ENCODE measurements at regions not wholly inside any gene's neighbourhood (a gene's known extent, or its start where the extent isn't known, plus 50 kb on each side); places are given as distances from the start of the nearest gene placed in this dataset.

DNA sequence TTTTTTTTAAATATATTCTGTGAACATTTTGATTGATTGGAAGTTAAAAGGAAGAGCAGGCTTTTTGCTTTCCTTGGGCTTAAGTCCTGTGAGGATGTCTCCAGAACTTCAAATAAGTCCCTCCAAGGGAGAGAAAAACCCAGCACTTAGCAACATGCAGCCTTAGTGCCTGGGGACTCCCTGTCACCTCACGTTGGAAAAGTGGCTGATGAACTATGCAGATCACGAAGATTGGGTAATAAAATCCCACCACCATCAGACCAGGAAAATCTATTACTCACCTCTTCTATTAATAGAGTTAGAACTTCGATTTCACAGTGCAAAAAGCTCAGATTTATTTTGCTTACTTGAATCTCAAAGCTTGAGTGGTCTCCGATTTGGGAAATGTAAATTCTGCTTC lies 507.0 kb downstream of the MAT2B start:
- no peaks in the 10 kb centered on the region for H3K36me3 Mint-ChIP-seq
- no peaks in the 10 kb centered on the region for H3K27me3 Mint-ChIP-seq
- no peak overlapping the region for H3K27ac Mint-ChIP-seq
- H3K9me3 Mint-ChIP-seq, result no peaks in the 10 kb centered on the region
- H3K4me1 Mint-ChIP-seq, result peaks cover 7 to 11% (median 8%) of the 10 kb centered on the region in 3 donors
- peak overlapping the region in 1 of 4 donors; percentile 75 for H3K4me3 Mint-ChIP-seq

DNA sequence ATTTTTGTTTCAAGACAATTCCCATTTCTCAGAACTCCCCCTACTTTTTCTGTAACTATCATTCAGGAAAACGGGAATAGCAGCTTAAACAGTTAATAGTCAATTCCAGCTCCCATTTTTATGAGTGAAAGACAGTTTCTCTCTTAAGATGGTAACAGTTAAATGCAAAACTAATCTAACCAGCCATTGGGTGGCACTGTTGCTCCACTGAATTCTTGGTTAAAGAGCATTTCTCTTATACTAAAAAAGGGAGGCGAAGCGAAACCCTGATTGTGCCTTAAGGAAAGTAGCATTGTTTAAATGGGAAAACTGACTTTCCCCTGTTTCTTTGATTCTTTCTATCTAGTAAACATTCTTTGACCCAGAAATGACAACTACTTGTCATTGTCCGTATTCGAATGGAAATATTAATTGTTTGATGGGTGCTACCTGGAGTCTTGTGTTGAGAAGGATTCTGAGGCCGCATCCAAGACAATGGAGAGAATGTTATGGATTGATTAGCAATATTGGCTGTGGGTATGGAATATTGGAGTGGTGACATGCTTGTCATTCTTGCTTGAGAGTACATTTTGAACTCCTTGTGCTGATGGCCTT lies 507.8 kb downstream of the MAT2B start:
- H3K27me3 Mint-ChIP-seq, result no peaks in the 10 kb centered on the region
- peaks cover 7 to 11% (median 8%) of the 10 kb centered on the region in 3 donors for H3K4me1 Mint-ChIP-seq
- H3K27ac Mint-ChIP-seq, result no peak overlapping the region
- no peak overlapping the region for H3K4me3 Mint-ChIP-seq
- H3K36me3 Mint-ChIP-seq, result no peaks in the 10 kb centered on the region
- H3K9me3 Mint-ChIP-seq, result no peaks in the 10 kb centered on the region

DNA sequence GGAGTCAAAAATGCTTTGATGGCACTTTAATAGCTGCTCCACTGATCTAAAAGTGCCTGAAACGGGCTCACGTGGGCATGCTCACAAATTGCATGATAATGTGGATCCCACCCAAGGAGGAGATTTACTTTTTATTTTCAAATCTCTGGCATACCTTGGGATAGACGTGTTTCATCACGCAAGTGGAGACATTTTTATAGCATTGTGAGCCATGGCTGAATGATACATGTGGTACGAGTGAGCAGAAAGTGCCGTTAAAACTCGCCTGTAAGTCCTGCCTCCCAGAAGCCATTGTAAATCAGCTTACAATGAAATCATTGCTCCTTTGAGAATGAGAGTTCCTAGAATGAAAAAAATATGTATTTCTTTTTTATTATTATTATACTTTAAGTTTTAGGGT lies 514.7 kb downstream of the MAT2B start:
- H3K4me3 Mint-ChIP-seq, result no peak overlapping the region
- H3K27ac Mint-ChIP-seq, result no peak overlapping the region
- no peaks in the 10 kb centered on the region for H3K9me3 Mint-ChIP-seq
- no peaks in the 10 kb centered on the region for H3K27me3 Mint-ChIP-seq
- H3K36me3 Mint-ChIP-seq, result peaks cover 1% of the 10 kb centered on the region
- peaks cover 0 to 2% (median 0%) of the 10 kb centered on the region in 3 donors for H3K4me1 Mint-ChIP-seq

DNA sequence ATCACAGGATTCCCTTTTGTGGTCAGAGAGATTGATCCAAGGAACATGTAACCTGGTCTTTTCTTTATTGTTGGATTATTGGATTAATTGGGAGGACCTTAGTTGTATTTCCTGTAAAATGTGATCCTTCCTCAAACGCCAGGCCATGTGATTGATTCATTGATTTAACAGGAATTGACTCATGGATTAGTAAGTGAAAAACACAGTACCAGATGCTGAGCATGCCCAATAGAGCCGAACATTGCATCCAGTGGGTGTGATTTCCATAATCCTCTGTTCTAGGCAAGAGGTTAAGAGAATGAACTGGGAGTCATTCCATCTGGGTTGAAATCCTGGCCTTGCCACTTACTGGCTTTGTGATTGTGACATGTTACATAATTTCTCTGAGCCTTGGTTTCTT lies 522.3 kb downstream of the MAT2B start:
- Mint-ChIP-seq H3K4me1 (peaks cover 0 to 2% (median 0%) of the 10 kb centered on the region in 3 donors), H3K4me3 (no peak overlapping the region), H3K27me3 (peaks cover 1% of the 10 kb centered on the region), H3K9me3 (no peaks in the 10 kb centered on the region), H3K27ac (no peak overlapping the region), H3K36me3 (no peaks in the 10 kb centered on the region)

DNA sequence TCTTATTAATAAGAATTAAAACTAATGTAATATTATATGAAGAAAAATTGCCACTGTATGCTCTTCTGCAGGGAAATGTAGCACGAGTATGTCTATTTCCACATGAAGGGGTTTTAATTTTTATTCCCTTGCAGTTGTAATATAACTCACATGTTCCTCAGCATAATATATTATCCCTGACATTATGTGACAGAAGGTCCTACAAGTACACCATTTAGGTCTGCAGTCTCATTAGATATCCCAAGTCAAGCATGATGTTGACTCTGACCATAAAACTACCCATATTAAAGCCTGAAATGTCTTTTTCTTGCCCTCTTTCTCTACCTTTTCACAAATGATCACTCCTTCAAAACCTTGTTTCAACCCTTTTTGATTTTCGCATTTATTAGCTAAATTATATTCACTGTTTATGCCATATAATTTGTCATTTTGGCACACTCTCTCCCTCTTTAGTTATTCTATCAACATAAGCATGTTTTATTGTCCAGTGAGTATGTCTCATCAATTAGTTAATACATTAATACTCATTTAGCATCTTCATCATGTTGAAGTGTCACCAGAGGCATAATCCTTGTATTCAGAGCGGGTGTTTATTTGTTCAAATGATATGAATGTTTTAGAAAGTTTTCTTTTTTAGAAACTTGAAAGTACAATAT lies 532.8 kb downstream of the MAT2B start:
- Mint-ChIP-seq H3K27me3 (peaks cover 3% of the 10 kb centered on the region), H3K4me3 (no peak overlapping the region), H3K9me3 (no peaks in the 10 kb centered on the region), H3K27ac (no peak overlapping the region), H3K36me3 (no peaks in the 10 kb centered on the region), H3K4me1 (peaks cover 0 to 3% (median 2%) of the 10 kb centered on the region in 3 donors)

DNA sequence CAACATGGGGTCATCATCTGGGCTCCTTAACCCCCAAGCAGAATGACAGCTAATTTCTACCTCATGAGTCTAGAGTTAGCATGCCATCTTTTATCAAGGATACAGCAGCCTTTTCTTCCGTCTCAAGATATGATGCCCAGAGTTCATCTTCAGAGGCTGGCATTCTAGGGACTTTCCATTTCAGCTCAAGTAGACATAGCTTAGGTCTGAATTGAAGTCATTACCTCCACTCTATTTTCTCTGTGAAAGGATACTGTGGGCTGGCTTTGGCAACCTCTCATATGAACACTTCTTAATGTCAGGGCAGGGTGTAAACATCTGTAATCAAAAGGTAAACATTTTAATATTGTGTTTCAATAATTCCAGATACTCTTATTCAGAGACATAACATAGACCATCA lies 535.7 kb downstream of the MAT2B start:
- Mint-ChIP-seq H3K27ac (no peak overlapping the region), H3K4me1 (peaks cover 0 to 2% (median 2%) of the 10 kb centered on the region in 3 donors), H3K36me3 (peaks cover 2% of the 10 kb centered on the region), H3K27me3 (peaks cover 2% of the 10 kb centered on the region), H3K4me3 (no peak overlapping the region), H3K9me3 (peaks cover 0 to 2% (median 0%) of the 10 kb centered on the region in 3 donors)

DNA sequence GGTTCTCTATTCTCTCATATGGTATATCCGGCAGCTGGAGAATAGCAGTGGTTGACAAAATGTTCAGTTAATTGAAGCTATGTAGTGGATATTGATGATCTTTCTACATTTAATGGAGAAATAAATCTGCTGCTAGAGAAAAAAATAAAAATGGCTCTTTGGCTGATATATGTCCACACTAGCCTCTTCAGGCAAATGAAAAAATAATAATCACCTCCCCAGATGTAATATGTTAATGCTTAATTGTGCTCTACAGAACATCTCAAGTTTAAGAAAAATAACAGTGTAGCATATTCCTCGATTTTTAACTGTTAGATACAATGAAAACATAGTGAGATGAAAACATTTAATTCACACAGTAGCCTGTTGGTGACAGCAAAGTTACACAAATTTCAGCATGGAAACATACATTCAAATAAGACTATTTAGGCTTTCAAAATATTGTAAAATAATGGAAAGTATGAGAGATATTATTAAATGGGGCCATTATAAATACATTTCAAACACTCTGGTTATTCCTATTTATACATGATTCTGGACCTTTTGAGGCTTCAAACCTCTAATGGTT lies 543.0 kb downstream of the MAT2B start:
- H3K4me3 Mint-ChIP-seq, result no peak overlapping the region

DNA sequence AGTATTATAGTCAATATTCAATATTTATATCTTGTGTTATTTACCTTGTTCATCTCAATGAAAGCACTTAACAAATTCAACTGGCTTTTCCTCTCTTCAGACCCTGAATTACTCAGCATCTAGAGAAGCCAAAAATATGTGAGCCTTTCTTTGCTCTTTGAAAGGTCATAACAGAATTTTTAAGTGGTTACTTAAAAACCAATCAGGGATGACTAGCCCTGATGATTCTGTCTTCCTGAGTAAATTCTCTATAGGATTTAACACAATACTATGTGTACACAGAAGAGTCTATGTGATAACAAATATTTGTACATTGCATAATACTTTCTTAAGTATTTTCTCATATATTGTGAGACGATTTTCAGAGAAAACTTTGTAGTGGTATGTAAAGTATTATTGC lies 546.3 kb downstream of the MAT2B start:
- no peaks in the 10 kb centered on the region for H3K36me3 Mint-ChIP-seq
- H3K4me3 Mint-ChIP-seq, result no peak overlapping the region
- no peaks in the 10 kb centered on the region for H3K4me1 Mint-ChIP-seq
- H3K9me3 Mint-ChIP-seq, result peaks cover 0 to 2% (median 0%) of the 10 kb centered on the region in 3 donors
- no peak overlapping the region for H3K27ac Mint-ChIP-seq
- H3K27me3 Mint-ChIP-seq, result no peaks in the 10 kb centered on the region

More for the DNA sequence above, 543.0 kb downstream of the MAT2B start:
- Mint-ChIP-seq H3K4me1 (no peaks in the 10 kb centered on the region), H3K27ac (no peak overlapping the region), H3K9me3 (peaks cover 0 to 5% (median 0%) of the 10 kb centered on the region in 3 donors), H3K36me3 (peaks cover 2% of the 10 kb centered on the region), H3K27me3 (no peaks in the 10 kb centered on the region)

DNA sequence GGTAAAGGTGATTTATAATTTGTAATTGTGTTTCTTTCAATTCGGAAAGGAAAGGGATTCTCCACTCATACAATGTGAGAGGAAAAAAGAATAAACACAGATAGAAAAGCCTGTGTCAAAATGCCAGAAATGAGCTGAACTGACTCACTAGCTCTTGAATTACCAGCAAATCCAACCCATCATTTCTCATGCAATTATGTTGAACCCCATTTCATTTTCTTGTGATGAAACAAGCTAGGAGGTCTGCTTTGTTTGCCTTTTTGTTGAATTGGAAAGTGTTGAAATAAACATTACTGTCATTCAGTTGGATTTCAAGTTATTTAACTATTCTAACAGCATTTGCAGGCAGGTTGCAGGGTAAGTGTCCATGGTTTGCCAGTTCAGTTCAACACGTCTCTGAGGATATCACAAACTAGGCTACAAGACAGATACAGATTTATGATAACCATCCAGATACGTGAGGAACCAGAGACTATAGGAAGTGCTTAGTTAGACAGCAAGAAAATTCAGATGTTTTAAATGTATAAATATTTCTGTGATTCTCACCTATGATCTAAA lies 547.2 kb downstream of the MAT2B start:
- no peaks in the 10 kb centered on the region for H3K27me3 Mint-ChIP-seq
- H3K4me3 Mint-ChIP-seq, result no peak overlapping the region
- H3K9me3 Mint-ChIP-seq, result no peaks in the 10 kb centered on the region
- no peak overlapping the region for H3K27ac Mint-ChIP-seq
- no peaks in the 10 kb centered on the region for H3K4me1 Mint-ChIP-seq
- no peaks in the 10 kb centered on the region for H3K36me3 Mint-ChIP-seq

DNA sequence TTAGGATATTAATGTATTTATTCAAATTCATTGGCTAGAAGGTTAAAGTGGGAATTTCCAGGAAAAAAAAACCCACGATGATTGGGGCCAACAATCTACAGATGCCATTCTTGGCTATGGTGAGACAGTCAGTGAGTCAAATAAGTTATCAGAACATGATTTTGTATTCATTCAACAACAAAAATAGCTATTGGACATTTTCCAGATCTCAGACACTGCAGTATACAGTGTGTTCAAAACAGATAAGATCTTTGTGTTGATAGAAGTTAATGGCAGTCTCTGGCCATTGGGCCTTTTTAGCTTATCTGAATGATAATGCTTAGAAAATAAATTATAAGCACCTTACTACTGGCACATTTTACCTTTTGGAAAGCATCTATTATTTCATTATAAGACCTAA lies 547.7 kb downstream of the MAT2B start:
- no peaks in the 10 kb centered on the region for H3K4me1 Mint-ChIP-seq
- no peaks in the 10 kb centered on the region for H3K27me3 Mint-ChIP-seq
- H3K36me3 Mint-ChIP-seq, result no peaks in the 10 kb centered on the region
- no peaks in the 10 kb centered on the region for H3K9me3 Mint-ChIP-seq
- H3K27ac Mint-ChIP-seq, result no peak overlapping the region
- no peak overlapping the region for H3K4me3 Mint-ChIP-seq

DNA sequence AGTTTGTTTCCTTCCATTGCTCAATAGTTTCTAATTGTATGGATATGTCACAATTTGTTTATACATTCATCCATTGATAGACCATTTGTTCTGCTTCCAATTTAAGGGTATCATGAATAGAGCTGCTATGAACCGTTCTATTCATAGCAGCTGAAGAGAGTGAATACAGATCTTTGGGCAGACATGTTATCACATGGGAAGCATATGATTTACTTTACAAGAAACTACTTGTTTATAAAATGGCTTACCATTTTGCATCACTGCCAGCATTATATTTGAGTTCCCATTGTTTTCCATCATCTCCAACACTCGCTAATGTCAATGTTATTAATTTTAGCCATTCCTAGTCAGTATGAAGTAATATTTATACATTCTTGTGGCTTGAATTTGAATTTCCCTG lies 549.0 kb downstream of the MAT2B start:
- H3K27me3 Mint-ChIP-seq, result no peaks in the 10 kb centered on the region

DNA sequence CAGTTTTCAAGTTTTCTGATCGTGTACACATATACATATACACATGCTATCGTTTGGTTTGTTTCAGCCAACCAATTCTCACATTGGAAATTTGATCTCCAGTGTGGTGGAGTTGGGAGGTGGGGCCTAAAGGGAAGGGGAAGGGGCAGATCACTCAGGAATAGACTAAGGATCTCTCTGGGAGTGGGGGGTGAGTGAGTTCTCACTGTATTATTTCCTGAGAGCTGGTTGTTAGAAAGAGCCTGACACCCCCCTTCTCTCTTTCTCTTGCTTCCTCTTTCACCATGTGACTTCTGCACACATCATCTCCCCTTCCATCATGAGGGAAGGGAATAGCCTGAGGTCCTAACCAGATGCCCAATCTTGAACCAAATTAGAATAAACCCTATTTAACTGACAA lies 551.7 kb downstream of the MAT2B start:
- no peak overlapping the region for H3K27ac Mint-ChIP-seq
- H3K4me1 Mint-ChIP-seq, result peaks cover 0 to 2% (median 0%) of the 10 kb centered on the region in 3 donors
- no peaks in the 10 kb centered on the region for H3K27me3 Mint-ChIP-seq
- H3K36me3 Mint-ChIP-seq, result no peaks in the 10 kb centered on the region
- no peak overlapping the region for H3K4me3 Mint-ChIP-seq
- no peaks in the 10 kb centered on the region for H3K9me3 Mint-ChIP-seq

More for the DNA sequence above, 549.0 kb downstream of the MAT2B start:
- no peaks in the 10 kb centered on the region for H3K9me3 Mint-ChIP-seq
- H3K36me3 Mint-ChIP-seq, result no peaks in the 10 kb centered on the region
- H3K4me1 Mint-ChIP-seq, result no peaks in the 10 kb centered on the region
- no peak overlapping the region for H3K27ac Mint-ChIP-seq
- no peak overlapping the region for H3K4me3 Mint-ChIP-seq

DNA sequence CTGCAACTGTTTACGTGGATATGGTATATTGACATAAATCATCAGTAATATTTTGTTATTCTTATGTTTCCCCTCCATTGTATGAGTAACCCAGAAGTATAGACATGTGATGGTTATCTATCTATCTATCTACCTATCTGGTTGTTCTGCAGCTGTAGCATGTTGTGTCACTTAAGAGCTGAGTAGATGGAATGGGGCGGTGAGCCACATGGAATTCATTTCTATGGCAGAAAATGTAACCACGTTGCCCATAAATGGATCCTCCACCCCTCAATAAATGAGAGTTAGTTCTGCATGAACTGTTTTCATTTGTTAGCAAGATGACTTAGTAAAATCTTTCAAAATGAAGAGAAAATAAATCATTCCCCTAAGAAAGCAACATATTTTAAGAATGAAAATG lies 553.2 kb downstream of the MAT2B start:
- no peak overlapping the region for H3K27ac Mint-ChIP-seq
- H3K4me3 Mint-ChIP-seq, result no peak overlapping the region
- no peaks in the 10 kb centered on the region for H3K9me3 Mint-ChIP-seq
- peaks cover 0 to 2% (median 0%) of the 10 kb centered on the region in 3 donors for H3K4me1 Mint-ChIP-seq
- H3K36me3 Mint-ChIP-seq, result no peaks in the 10 kb centered on the region
- H3K27me3 Mint-ChIP-seq, result no peaks in the 10 kb centered on the region

DNA sequence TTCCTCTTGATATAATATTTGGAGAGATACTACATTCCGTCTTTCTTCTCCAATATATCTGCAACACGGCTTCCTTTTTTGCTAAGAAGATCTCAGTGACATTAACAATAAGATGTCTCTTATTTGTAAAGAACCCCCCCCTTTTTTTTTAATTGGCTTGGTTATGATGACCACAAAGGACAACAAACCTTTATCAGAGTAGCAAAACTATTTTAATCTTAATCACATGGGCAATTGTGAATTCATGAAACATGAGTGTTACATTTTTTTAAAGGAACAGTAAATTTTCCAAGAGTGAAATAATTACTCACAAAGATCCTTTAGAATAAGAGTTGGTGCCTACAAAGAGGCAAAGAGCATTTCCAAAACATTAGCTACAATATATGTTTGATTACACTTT lies 554.1 kb downstream of the MAT2B start:
- no peaks in the 10 kb centered on the region for H3K27me3 Mint-ChIP-seq
- no peaks in the 10 kb centered on the region for H3K9me3 Mint-ChIP-seq

DNA sequence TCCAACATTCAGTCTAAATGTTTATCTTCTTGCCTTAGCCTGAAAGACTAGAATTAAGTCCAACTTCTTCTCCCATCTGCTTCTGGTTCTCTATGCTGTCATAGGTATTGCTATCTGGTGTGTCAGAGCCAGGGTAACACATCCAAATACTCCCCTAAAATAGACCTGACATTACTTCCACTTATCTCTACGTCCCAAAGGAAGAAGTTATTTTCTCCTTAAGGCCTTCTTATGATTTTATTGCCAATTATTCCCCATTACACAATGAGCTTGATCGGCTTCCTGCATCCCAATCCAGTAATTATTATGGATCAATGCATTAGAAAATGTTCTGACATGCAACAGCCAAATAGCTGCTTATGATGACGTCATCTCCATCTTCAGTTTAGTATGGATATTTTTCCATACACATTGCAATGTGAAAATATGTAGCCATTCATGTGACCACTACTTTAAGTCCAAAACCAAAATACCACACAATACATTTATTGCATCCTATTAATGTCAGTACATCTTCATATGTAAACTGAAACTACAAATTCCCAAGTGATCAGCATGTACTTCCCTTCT lies 555.5 kb downstream of the MAT2B start:
- Mint-ChIP-seq H3K4me3 (no peak overlapping the region), H3K4me1 (peaks cover 0 to 2% (median 0%) of the 10 kb centered on the region in 3 donors), H3K27me3 (no peaks in the 10 kb centered on the region), H3K36me3 (no peaks in the 10 kb centered on the region), H3K27ac (no peak overlapping the region), H3K9me3 (no peaks in the 10 kb centered on the region)

More for the DNA sequence above, 554.1 kb downstream of the MAT2B start:
- H3K4me3 Mint-ChIP-seq, result no peak overlapping the region
- H3K4me1 Mint-ChIP-seq, result peaks cover 0 to 2% (median 0%) of the 10 kb centered on the region in 3 donors
- no peaks in the 10 kb centered on the region for H3K36me3 Mint-ChIP-seq
- no peak overlapping the region for H3K27ac Mint-ChIP-seq

Measured in IgD-negative memory B cell (primary cell).